ENCODE measurements at regions not wholly inside any gene's neighbourhood (a gene's known extent, or its start where the extent isn't known, plus 50 kb on each side); places are given as distances from the start of the nearest gene placed in this dataset.

DNA sequence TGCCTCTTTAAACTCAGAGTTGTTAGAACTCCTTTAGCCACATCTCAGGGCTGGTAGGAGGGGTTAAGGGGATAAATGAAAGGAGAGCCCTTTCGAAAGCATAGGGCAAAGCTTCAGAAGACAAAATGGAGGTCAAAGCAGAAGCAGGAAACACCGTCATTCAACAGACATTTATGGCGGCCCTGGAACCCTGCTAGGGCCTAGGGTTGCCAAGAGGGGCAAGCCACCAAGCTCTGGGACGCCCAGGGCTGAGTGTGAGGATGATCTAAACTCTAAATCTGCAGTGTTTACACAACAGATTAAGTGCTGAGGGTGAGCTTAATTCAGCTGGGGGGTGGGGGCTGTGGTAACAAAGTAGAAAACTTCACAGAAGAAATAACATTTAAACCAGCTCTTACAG lies 79.0 kb upstream of the NFE2L3 start:
- TF ChIP-seq, protein P1, sequence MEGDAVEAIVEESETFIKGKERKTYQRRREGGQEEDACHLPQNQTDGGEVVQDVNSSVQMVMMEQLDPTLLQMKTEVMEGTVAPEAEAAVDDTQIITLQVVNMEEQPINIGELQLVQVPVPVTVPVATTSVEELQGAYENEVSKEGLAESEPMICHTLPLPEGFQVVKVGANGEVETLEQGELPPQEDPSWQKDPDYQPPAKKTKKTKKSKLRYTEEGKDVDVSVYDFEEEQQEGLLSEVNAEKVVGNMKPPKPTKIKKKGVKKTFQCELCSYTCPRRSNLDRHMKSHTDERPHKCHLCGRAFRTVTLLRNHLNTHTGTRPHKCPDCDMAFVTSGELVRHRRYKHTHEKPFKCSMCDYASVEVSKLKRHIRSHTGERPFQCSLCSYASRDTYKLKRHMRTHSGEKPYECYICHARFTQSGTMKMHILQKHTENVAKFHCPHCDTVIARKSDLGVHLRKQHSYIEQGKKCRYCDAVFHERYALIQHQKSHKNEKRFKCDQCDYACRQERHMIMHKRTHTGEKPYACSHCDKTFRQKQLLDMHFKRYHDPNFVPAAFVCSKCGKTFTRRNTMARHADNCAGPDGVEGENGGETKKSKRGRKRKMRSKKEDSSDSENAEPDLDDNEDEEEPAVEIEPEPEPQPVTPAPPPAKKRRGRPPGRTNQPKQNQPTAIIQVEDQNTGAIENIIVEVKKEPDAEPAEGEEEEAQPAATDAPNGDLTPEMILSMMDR (IDR thresholded peaks at IDR 0.05; ENCODE audit: low read depth, low read length, missing control alignments), result no peak
- Histone ChIP-seq H3K4me3 (ENCODE audit: low read depth, low read length) (no peak overlapping the region), H3K36me3 (replicated peaks) (no peaks in the 10 kb centered on the region), H3K27me3 (replicated peaks) (no peaks in the 10 kb centered on the region), H3K27ac (no peak overlapping the region)
- DNase-seq, result no peak
- in situ Hi-C loops (cut with HindIII; ENCODE audit: low pct_ligation_motif_present, low sequenced_read_pairs), result no loop called here

DNA sequence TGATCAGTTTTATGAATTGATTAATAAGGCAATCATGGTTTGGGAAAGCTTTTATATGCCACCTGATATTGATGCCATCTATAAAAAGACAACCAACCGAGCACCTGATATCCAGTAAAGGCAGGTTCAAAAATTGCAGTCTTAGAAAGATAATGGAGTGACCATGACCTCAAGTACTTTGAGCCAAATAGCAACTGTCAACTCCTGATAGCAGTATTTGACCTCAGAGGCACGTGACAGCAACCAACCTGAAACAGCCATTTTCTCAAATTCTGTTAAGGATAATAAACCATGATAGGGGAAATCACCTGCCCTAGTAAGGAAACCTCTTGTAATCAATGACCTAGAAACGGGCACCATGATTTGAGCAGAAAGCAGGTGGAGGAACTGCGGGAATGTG lies 77.1 kb upstream of the NFE2L3 start:
- Histone ChIP-seq H3K36me3 (replicated peaks) (no peaks in the 10 kb centered on the region), H3K4me3 (ENCODE audit: low read depth, low read length) (no peak overlapping the region), H3K27me3 (replicated peaks) (peaks cover 7% of the 10 kb centered on the region), H3K27ac (no peak overlapping the region)
- TF ChIP-seq, protein P1 (IDR thresholded peaks at IDR 0.05; ENCODE audit: low read depth, low read length, missing control alignments), result no peak
- DNase-seq, result no peak
- in situ Hi-C loops (cut with HindIII; ENCODE audit: low pct_ligation_motif_present, low sequenced_read_pairs), result no loop called here

DNA sequence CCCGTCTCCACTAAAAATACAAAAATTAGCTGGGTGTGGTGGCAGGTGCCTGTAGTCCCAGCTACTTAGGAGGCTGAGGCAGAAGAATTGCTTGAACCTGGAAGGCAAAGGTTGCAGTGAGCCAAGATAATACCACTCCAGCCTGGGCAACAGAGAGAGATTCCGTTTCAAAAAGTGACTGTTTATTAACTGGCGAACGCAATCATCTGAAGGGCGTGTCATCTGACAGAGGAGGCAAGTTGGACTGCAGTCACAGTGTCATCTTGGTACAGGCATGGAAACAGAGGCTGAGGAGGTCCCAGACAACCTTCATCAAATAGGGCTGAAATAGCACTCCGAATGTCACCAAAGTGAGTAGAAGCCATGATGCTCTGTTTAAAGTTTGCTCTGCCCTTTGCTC lies 75.3 kb upstream of the NFE2L3 start:
- Histone ChIP-seq H3K27ac (no peak overlapping the region), H3K27me3 (replicated peaks) (peaks cover 7% of the 10 kb centered on the region), H3K4me3 (ENCODE audit: low read depth, low read length) (no peak overlapping the region), H3K36me3 (replicated peaks) (no peaks in the 10 kb centered on the region)
- DNase-seq, result no peak
- in situ Hi-C loops (cut with HindIII; ENCODE audit: low pct_ligation_motif_present, low sequenced_read_pairs), result no loop called here
- TF ChIP-seq, protein P1 (IDR thresholded peaks at IDR 0.05; ENCODE audit: low read depth, low read length, missing control alignments), result no peak

DNA sequence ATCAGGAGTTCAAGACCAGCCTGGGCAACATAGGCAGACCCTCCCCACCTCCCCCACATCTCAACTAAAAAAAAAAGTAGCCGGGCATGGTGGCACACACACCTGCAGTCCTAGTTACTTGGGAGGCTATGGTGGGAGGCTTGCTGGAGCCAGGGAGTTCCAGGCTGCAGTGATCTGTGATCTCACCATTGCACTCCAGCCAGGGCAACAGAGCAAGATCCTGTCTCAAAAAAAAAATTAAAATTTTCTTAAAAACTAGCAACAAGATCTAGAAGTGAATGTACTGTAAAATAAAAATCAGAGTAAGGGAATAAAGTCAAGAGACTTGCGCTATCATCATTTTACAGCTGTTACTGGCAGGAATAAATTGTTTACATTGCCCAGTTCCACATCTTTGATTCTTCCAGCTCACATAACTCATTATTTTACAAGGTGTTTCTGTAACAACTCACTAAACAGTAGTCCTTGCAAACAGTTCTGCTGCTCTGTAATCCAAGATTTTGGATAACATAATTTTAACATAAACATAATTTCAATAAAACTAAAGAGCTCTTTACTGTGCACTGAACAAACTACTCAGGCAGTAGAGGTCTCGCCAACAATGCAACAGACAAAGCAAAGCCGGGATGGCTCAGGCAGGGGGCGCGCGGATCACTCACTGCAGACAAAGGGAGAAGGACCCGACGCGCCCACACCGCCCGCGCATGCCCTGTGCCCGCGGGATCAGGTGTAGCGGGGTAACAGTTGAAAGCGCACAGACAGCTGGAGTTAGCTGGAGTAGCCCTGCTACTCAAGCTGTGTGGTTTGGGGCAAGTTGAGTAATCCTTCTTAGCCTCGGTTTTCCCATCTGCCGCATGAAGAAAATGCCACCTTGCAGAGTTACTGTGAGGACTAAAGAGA lies 73.3 kb upstream of the NFE2L3 start:
- no peak overlapping the region for H3K4me3 ChIP-seq (ENCODE audit: low read depth, low read length)
- in situ Hi-C loops (cut with HindIII; ENCODE audit: low pct_ligation_motif_present, low sequenced_read_pairs), result no loop called here

DNA sequence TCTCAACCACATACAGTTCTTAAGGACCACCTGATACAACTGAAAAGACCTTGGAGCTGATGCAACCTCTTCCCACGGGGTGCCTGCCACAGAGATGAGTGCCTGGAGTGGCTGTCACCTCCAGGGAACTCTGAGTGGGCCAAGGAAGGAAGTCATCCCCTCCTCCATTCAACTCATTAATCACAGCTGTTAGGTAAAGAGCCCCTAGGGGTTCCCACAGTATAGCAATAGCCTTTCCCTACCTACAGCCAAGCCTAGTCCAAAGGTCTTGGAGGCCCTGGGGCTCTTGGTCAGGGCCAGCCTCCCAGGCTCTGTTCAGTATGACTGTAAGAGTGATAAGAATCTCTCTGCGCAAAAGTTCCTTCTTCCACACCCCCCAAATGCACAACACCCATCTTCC lies 70.4 kb upstream of the NFE2L3 start:
- no peak for DNase-seq
- TF ChIP-seq, protein P1 (IDR thresholded peaks at IDR 0.05; ENCODE audit: low read depth, low read length, missing control alignments), result no peak
- in situ Hi-C loops (cut with HindIII; ENCODE audit: low pct_ligation_motif_present, low sequenced_read_pairs), result no loop called here
- Histone ChIP-seq H3K4me3 (ENCODE audit: low read depth, low read length) (no peak overlapping the region), H3K27me3 (replicated peaks) (peaks cover 7% of the 10 kb centered on the region), H3K36me3 (replicated peaks) (no peaks in the 10 kb centered on the region), H3K27ac (no peak overlapping the region)

More for the DNA sequence above, 73.3 kb upstream of the NFE2L3 start:
- TF ChIP-seq, protein P1 (IDR thresholded peaks at IDR 0.05; ENCODE audit: low read depth, low read length, missing control alignments), result peak; percentile 65
- H3K36me3 ChIP-seq (replicated peaks), result no peaks in the 10 kb centered on the region
- H3K27me3 ChIP-seq (replicated peaks), result peaks cover 7% of the 10 kb centered on the region
- no peak overlapping the region for H3K27ac ChIP-seq
- DNase-seq, result peak; percentile 52

Measured in brain microvascular endothelial cell (primary cell).